Ishikawa (cell line): ENCODE measurements at regions not wholly inside any gene's neighbourhood (a gene's known extent, or its start where the extent isn't known, plus 50 kb on each side); places are given as distances from the start of the nearest gene placed in this dataset.

Experiments used
- CEBPB ChIP-seq: IDR thresholded peaks from 2 replicates; pipeline ENCODE4 v1.6.1; 2012
- CREB1 ChIP-seq: IDR thresholded peaks from 2 replicates; pipeline ENCODE4 v1.6.1; 2012; ENCODE audit warnings: low read depth
- EGR1 ChIP-seq: IDR thresholded peaks from 2 replicates; pipeline ENCODE4 v1.6.1; 2012
- EP300 ChIP-seq: IDR thresholded peaks from 2 replicates; pipeline ENCODE4 v1.6.1; 2012; ENCODE audit warnings: borderline replicate concordance
- FOXM1 ChIP-seq: IDR thresholded peaks from 2 replicates; pipeline ENCODE4 v1.6.1; 2012; ENCODE audit warnings: low read depth, borderline replicate concordance
- NFIC ChIP-seq: IDR thresholded peaks from 2 replicates; pipeline ENCODE4 v1.6.1; 2012
- RAD21 ChIP-seq: IDR thresholded peaks from 2 replicates; pipeline ENCODE4 v1.6.1; 2012; ENCODE audit warnings: low read depth
- REST ChIP-seq: IDR thresholded peaks from 2 replicates; pipeline ENCODE4 v1.6.1; 2012; ENCODE audit warnings: low read depth, mild to moderate bottlenecking
- TAF1 ChIP-seq: IDR thresholded peaks from 2 replicates; pipeline ENCODE4 v1.6.1; 2012; ENCODE audit warnings: low read depth, mild to moderate bottlenecking
- TCF12 ChIP-seq: IDR thresholded peaks from 2 replicates; pipeline ENCODE4 v1.6.1; 2012; ENCODE audit warnings: low read depth
- TEAD4 ChIP-seq: IDR thresholded peaks from 2 replicates; pipeline ENCODE4 v1.6.1; 2012
- USF1 ChIP-seq: IDR thresholded peaks from 2 replicates; pipeline ENCODE4 v1.6.1; 2012
- YY1 ChIP-seq: IDR thresholded peaks from 2 replicates; pipeline ENCODE4 v1.6.1; 2012; ENCODE audit warnings: low read depth
- ZBTB7A ChIP-seq: IDR thresholded peaks from 2 replicates; pipeline ENCODE4 v1.6.1; 2012; ENCODE audit warnings: low read depth
- TF ChIP-seq, protein P1 (sequence below): IDR thresholded peaks from 2 replicates; pipeline ENCODE4 v1.6.1; 2012

- TF ChIP-seq CEBPB (no peak), ZBTB7A (no peak), TCF12 (no peak), RAD21 (no peak), USF1 (no peak), NFIC (no peak), CREB1 (no peak), TAF1 (no peak), EP300 (no peak)
- TF ChIP-seq, protein P1, sequence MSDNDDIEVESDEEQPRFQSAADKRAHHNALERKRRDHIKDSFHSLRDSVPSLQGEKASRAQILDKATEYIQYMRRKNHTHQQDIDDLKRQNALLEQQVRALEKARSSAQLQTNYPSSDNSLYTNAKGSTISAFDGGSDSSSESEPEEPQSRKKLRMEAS = no peak
These were observed 1305.2 kb downstream of the EPHA7 start for GRCh38 chr6:92114091-92114675.

DNA sequence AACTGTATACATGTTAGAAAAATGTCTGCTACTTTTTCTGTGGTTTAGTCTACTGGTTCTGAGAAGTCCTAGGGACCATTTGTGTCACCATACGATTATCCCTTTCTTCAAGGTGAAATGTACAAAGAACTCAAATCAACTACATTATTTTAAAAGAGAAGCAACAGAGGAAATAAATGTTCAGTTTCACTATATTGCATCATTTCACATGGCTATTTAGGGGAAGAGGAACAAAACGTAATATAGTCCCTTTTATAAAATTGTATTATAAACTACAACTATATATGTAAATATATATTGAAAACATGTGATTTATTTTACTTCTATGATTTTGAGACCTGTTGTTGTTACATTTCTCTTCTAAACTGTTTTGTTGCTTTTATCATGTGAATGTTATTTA lies 1308.0 kb downstream of the EPHA7 start:
- TF ChIP-seq TCF12 = no peak

- TF ChIP-seq EP300 (no peak), FOXM1 (no peak), REST (no peak), USF1 (no peak), TEAD4 (no peak), RAD21 (no peak), TAF1 (no peak), CREB1 (no peak), ZBTB7A (no peak), YY1 (no peak), EGR1 (no peak), TCF12 (no peak), CEBPB (no peak), NFIC (no peak)
- TF ChIP-seq, protein P1 = no peak
These were observed 1309.0 kb downstream of the EPHA7 start for GRCh38 chr6:92110403-92110802.

DNA sequence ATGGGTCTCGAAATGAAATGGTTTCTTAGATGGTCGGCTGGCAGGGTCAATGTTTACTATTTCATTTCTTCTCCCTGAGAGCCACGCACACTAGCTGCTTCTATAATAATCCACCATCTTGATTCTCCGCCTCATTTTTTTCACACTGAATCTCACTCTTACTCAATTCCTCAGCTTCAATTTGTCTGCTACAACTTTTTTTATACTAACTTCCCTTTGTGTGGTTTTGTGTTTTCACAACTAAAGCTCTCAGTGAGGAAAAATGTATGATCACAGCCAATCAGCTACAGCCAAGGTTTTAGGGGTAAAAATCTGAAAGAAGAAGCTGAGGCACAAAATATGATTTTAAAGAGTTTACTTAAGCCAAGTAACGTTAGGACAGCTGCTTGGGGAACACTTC lies 1309.4 kb downstream of the EPHA7 start:
- TF ChIP-seq RAD21 (no peak), CEBPB (no peak), CREB1 (no peak), USF1 (no peak), ZBTB7A (no peak), TEAD4 (no peak)

DNA sequence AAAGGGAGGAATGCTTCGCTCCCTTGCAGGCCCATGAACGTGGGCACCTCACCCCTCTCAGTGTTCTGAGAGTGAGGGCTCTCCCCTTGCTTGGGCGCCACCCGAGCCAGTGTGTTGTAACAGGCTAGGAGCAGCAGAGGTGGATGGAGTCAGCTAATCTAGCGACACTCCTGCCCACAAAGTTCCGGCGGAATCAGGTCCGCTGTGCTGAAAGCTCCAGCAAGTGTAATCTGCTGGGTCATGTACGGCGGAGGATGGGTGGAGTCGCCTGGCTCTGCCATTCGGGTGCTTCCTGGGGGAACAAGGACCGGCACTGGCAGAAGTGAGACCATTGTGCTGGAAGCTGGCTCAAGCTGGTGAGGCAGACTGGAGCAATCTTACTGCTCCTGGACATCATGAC lies 1310.1 kb downstream of the EPHA7 start:
- TF ChIP-seq YY1 (no peak), ZBTB7A (no peak), EGR1 (no peak), NFIC (no peak), RAD21 (no peak), FOXM1 (no peak), CREB1 (no peak), EP300 (no peak), USF1 (no peak), CEBPB (no peak), TEAD4 (no peak), TAF1 (no peak)
- TF ChIP-seq, protein P1 = no peak

GRCh38 chr6:92086750-92087149 lies 1332.6 kb downstream of the EPHA7 start:
- TF ChIP-seq FOXM1 = no peak
- TF ChIP-seq EGR1 = no peak
- TF ChIP-seq USF1 = no peak
- TF ChIP-seq TCF12 = no peak
- TF ChIP-seq, protein P1 = no peak
- no peak for TF ChIP-seq CREB1
- no peak for TF ChIP-seq NFIC
- TF ChIP-seq ZBTB7A = no peak
- TF ChIP-seq YY1 = no peak
- no peak for TF ChIP-seq TAF1
- TF ChIP-seq RAD21 = no peak
- no peak for TF ChIP-seq TEAD4
- no peak for TF ChIP-seq EP300
- TF ChIP-seq REST = no peak
